Calu3 (cell line): ENCODE measurements at regions not wholly inside any gene's neighbourhood (a gene's known extent, or its start where the extent isn't known, plus 50 kb on each side); places are given as distances from the start of the nearest gene placed in this dataset.
"Not testable (repeated sequence)": the region's sequence is repeated elsewhere in the genome, so short reads cannot be mapped to it uniquely, and the experiment has no call there.

Experiments
- BruUV-seq: library from RNA; stranded (reverse); fragments of 400-500 nt; replicated peaks from 2 replicates; lab custom pipeline; 2021; lab: Mats Ljungman, UMichigan
- CTCF ChIA-PET: fragments of 300-600 bp; sonication (Branson Sonifier 250); formaldehyde crosslinking; loops from one replicate; lab custom pipeline; 2022; ENCODE audit warnings: antibody characterized with exemption; lab: Charles Lee
- DNase-seq: peaks from one replicate; pipeline ENCODE4 v3.0.0; 2022
- H3K27ac Mint-ChIP-seq: one replicate; pipeline ENCODE4 v1.8.0; 2022; ENCODE audit warnings: mixed read lengths; ENCODE audit not compliant: unreplicated experiment
- H3K27me3 Mint-ChIP-seq: one replicate; pipeline ENCODE4 v1.8.0; 2022; ENCODE audit warnings: mixed read lengths; ENCODE audit not compliant: unreplicated experiment
- H3K36me3 Mint-ChIP-seq: one replicate; pipeline ENCODE4 v1.8.0; 2022; ENCODE audit warnings: mild to moderate bottlenecking, moderate library complexity, mixed read lengths; ENCODE audit not compliant: insufficient read depth, unreplicated experiment
- H3K4me1 Mint-ChIP-seq: one replicate; pipeline ENCODE4 v1.8.0; 2022; ENCODE audit warnings: mild to moderate bottlenecking, low read depth, mixed read lengths; ENCODE audit not compliant: unreplicated experiment
- H3K4me3 Mint-ChIP-seq: one replicate; pipeline ENCODE4 v1.8.0; 2022; ENCODE audit warnings: mild to moderate bottlenecking, low read depth, moderate library complexity, mixed read lengths; ENCODE audit not compliant: unreplicated experiment
- H3K9me3 Mint-ChIP-seq: one replicate; pipeline ENCODE4 v1.8.0; 2022; ENCODE audit warnings: low read depth, mixed read lengths; ENCODE audit not compliant: unreplicated experiment
- CTCF ChIP-seq: fragments of 200-600 bp; IDR thresholded peaks from one replicate; pipeline ENCODE4 v1.8.0; 2022; ENCODE audit warnings: antibody characterized with exemption; ENCODE audit not compliant: unreplicated experiment
- intact Hi-C: fragments of 100-400 bp; cut with micrococcal nuclease; formaldehyde crosslinking; loops from one replicate; pipeline ENCODE4 v1.10.0; 2022; ENCODE audit not compliant: unreplicated experiment

- CTCF ChIA-PET: interaction anchor here (1.1 to 1.7 kb wide), 2 partner anchors 621 to 690 kb away, joined by 4 to 5 read pairs; no protein-coding TSS in a partner anchor
- intact Hi-C loops: loop anchor here (1.0 to 10.0 kb wide), 4 partner anchors 245 to 695 kb away; no protein-coding TSS in a partner anchor
- H3K4me3 Mint-ChIP-seq: no peak overlapping the region
- H3K36me3 Mint-ChIP-seq: no peaks in the 10 kb centered on the region
- no peak overlapping the region for H3K27ac Mint-ChIP-seq
- H3K27me3 Mint-ChIP-seq: no peaks in the 10 kb centered on the region
- peaks cover 8% of the 10 kb centered on the region for H3K4me1 Mint-ChIP-seq
- peak; percentile 50 for TF ChIP-seq CTCF
- BruUV-seq: no TSS peak
- peak; percentile 27 for DNase-seq
- H3K9me3 Mint-ChIP-seq: peaks cover 7% of the 10 kb centered on the region
Observed at GRCh38 chrX:12080265-12080664, 58.0 kb upstream of the FRMPD4 start.

- H3K4me1 Mint-ChIP-seq, H3K36me3 Mint-ChIP-seq, H3K9me3 Mint-ChIP-seq, H3K4me3 Mint-ChIP-seq, CTCF ChIA-PET, H3K27me3 Mint-ChIP-seq, BruUV-seq, H3K27ac Mint-ChIP-seq, DNase-seq: not testable (repeated sequence)
- intact Hi-C loops: loop anchor here (10.0 kb wide), 3 partner anchors 242 to 692 kb away; no protein-coding TSS in a partner anchor
Observed at GRCh38 chrX:12082959-12083358, 55.3 kb upstream of the FRMPD4 start.
